Pancreas (tissue), 10 donors: ENCODE measurements at regions not wholly inside any gene's neighbourhood (a gene's known extent, or its start where the extent isn't known, plus 50 kb on each side); places are given as distances from the start of the nearest gene placed in this dataset.

ENCODE experiments used
- ATAC-seq, 4 donors: fragments of 200-7000 bp; cut with Tn5 transposase; one replicate each; pipeline versions ENCODE4 v1.8.0 to v1.9.1; 2020; ENCODE audit warnings: mild to moderate bottlenecking in 4 of 4, moderate library complexity in 4 of 4
- DNase-seq, 6 donors: peaks; one replicate each; pipeline ENCODE4 v3.0.0-alpha.2; 2020
- FAIRE-seq: peaks from 2 replicates; lab custom pipeline; 2012; peaks lifted over from hg19 to GRCh38; lab: Jason Lieb, UNC
- H3K27ac ChIP-seq, 4 donors: fragments of 200-600 bp; sonication (generic); 1 replicate in 3 of 4; 2 replicates in 1 of 4; pipeline versions ENCODE4 v1.5.0 to v1.8.0; 2020
- H3K27me3 ChIP-seq, 4 donors: fragments of 200-600 bp; one replicate each; pipeline ENCODE4 v1.8.0; 2021
- H3K36me3 ChIP-seq, 3 donors: fragments of 200-600 bp; sonication (generic) in 1 of 3; one replicate each; pipeline versions ENCODE4 v1.5.0 to v1.8.0; 2020 to 2021
- H3K4me1 ChIP-seq, 3 donors: fragments of 200-600 bp; one replicate each; pipeline ENCODE4 v1.8.0; 2021
- H3K4me3 ChIP-seq, 4 donors: fragments of 200-600 bp; sonication (generic) in 2 of 4; one replicate each; pipeline versions ENCODE4 v1.5.0 to v1.8.0; 2020 to 2021
- H3K9me3 ChIP-seq, 4 donors: fragments of 200-600 bp; one replicate each; pipeline ENCODE4 v1.8.0; 2021
- CTCF ChIP-seq, 4 donors: fragments of 200-600 bp; sonication (generic) in 3 of 4; IDR thresholded peaks; one replicate each; pipeline versions ENCODE4 v1.5.0 to v1.8.0; 2021; ENCODE audit warnings: antibody characterized with exemption in 4 of 4
- WGBS, 2 donors: extraction: QIAGEN DNeasy Blood & Tissue Kit; methylation state at CpG; one replicate each; pipeline ENCODE4 v1.1.7; 2013; 5-methylcytosine and 5-hydroxymethylcytosine counted together
- intact Hi-C, 3 donors: fragments of 100-400 bp; cut with DNase I; formaldehyde crosslinking; loops; one replicate each; pipeline versions ENCODE4 v1.11.1 to v1.14.2; 2022
- donor health status: healthy with polysubstance abuse.
- donor health status: DM: no; HTN: no; CAD: no; lungs with moderate emphysema.
- donor health status: DM: no; HTN: no; CAD: no.
- donor health status: control.
- donor health status: control.
- donor health status: Bipolar disorder and iron deficiency.
- donor health status: DM: yes; HTN: yes; CAD: no.
- donor health status: DM: no; HTN: no; CAD: no.
- donor health status: DM: no; HTN: no; CAD: no.
- donor health status: DM: yes; HTN: yes; CAD: no.

DNA sequence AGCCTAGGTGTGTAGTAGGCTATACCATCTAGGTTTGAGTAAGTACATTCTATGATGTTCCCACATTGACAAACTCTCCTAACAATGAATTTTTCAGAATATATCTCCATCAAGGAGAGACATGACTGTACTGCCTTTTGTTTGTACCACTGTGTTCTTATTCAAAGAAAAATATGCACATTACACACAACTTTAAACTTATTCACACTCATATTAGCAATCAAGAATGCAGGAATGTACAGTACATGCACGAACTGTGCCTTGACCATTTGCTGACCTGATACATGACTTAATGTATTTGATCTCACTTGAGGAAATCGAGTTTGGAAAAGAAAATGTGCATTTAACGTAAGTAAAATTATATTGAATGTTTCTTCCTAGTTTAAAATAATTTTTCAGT is 525.1 kb upstream of the AGA start:
- ATAC-seq (no peak), FAIRE-seq (no peak), DNase-seq (no peak)
- TF ChIP-seq CTCF (IDR thresholded peaks at IDR 0.05), result no peak
- no peaks in the 10 kb centered on the region for H3K4me1 ChIP-seq
- H3K27me3 ChIP-seq, result no peaks in the 10 kb centered on the region
- no peak overlapping the region for H3K4me3 ChIP-seq
- WGBS, 2 donors, result 59 to 60% methylated on average over 3 of the region's 3 CpGs
- H3K36me3 ChIP-seq, result no peaks in the 10 kb centered on the region
- H3K27ac ChIP-seq, result no peak overlapping the region
- intact Hi-C loops, result no loop called here
- no peaks in the 10 kb centered on the region for H3K9me3 ChIP-seq

GRCh38 chr4:177968817-177969442 is 526.7 kb upstream of the AGA start:
- H3K27me3 ChIP-seq, result no peaks in the 10 kb centered on the region
- TF ChIP-seq CTCF (IDR thresholded peaks at IDR 0.05), result no peak
- H3K4me1 ChIP-seq, result no peaks in the 10 kb centered on the region
- no peak overlapping the region for H3K4me3 ChIP-seq
- DNase-seq (no peak), FAIRE-seq (no peak), ATAC-seq (no peak)
- WGBS, 2 donors, result 71% methylated on average over 4 of the region's 4 CpGs
- H3K9me3 ChIP-seq, result no peaks in the 10 kb centered on the region
- intact Hi-C loops, result no loop called here
- H3K36me3 ChIP-seq, result no peaks in the 10 kb centered on the region
- H3K27ac ChIP-seq, result no peak overlapping the region

DNA sequence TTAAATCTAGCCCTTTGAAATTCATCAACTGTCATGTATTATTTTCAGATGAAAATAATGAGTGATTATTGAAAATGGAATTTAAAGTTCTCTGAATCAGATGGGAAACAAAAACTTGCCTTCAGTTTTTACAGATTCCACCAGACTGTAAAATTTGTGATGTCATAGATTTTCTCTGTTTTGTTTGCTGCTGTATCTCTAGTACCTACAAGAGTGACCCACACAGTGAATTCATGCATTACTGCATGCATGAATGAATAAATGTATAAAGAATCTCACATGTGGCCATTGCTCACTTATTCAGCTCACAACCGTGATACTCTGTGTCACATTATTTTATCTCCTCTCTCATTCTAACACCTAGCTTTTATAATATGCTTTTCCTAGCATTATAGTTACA is 532.2 kb upstream of the AGA start:
- no peak overlapping the region for H3K27ac ChIP-seq
- no peak for ATAC-seq
- no peak for DNase-seq
- WGBS, 2 donors, result 84 to 86% methylated on average over 1 of the region's 1 CpG
- H3K36me3 ChIP-seq, result no peaks in the 10 kb centered on the region
- FAIRE-seq, result no peak
- TF ChIP-seq CTCF (IDR thresholded peaks at IDR 0.05), result no peak
- H3K4me3 ChIP-seq, result no peak overlapping the region
- no peaks in the 10 kb centered on the region for H3K27me3 ChIP-seq
- H3K4me1 ChIP-seq, result no peaks in the 10 kb centered on the region
- H3K9me3 ChIP-seq, result no peaks in the 10 kb centered on the region
- intact Hi-C loops, result no loop called here

DNA sequence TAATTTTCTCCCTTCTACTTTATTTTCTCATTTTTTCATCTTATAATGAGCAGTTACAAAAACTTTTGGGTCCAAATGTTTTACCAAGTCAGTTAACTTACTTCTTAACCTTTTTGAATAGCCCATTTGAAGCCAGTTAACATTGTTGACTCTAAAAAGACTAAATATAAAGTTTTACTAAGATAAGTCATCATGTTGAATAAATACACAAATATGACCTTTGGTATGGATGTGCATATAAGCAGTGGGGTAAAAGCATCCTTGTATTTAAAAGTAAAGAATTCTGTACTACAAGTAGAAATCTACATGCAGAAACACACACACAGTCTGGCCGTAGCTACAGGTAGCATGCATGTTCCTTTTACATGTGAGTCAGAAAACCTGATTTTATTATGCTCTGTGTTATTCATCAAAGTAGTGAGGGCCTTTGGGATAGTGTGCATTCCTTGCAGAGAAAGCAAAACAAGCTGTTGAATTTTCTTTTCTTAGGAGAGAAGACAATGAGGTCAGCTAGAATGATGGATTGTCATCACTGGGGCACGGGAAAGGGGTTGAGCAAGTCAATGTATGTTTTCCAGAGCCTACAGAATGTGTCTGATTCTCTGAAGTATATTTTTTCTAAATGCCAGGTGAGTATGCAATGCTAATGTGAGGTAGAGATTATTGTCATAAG is 533.2 kb upstream of the AGA start:
- ATAC-seq (no peak), FAIRE-seq (no peak), DNase-seq (no peak)
- intact Hi-C loops, result no loop called here
- Histone ChIP-seq H3K27ac (no peak overlapping the region), H3K4me3 (no peak overlapping the region), H3K4me1 (no peaks in the 10 kb centered on the region), H3K27me3 (no peaks in the 10 kb centered on the region), H3K9me3 (no peaks in the 10 kb centered on the region), H3K36me3 (no peaks in the 10 kb centered on the region)
- 48 to 49% methylated on average over 2 of the region's 2 CpGs for WGBS, 2 donors
- no peak for TF ChIP-seq CTCF (IDR thresholded peaks at IDR 0.05)

GRCh38 chr4:177986236-177986635 is 544.0 kb upstream of the AGA start:
- intact Hi-C loops, result no loop called here
- H3K27me3 ChIP-seq, result no peaks in the 10 kb centered on the region
- no peak for TF ChIP-seq CTCF (IDR thresholded peaks at IDR 0.05)
- WGBS, 2 donors, result 82 to 87% methylated on average over 1 of the region's 1 CpG
- H3K27ac ChIP-seq, result no peak overlapping the region
- FAIRE-seq, result no peak
- no peaks in the 10 kb centered on the region for H3K4me1 ChIP-seq
- H3K36me3 ChIP-seq, result no peaks in the 10 kb centered on the region
- no peak for ATAC-seq
- no peak overlapping the region for H3K4me3 ChIP-seq
- no peaks in the 10 kb centered on the region for H3K9me3 ChIP-seq
- no peak for DNase-seq
